Nephron progenitor cell (in vitro differentiated cells): ENCODE measurements at regions not wholly inside any gene's neighbourhood (a gene's known extent, or its start where the extent isn't known, plus 50 kb on each side); places are given as distances from the start of the nearest gene placed in this dataset.

Experiments used
- DNase-seq: peaks from one replicate; pipeline ENCODE4 v3.0.0; 2021
- H3K27ac Mint-ChIP-seq: 2 replicates; pipeline ENCODE4 v1.8.0; 2021; ENCODE audit warnings: mild to moderate bottlenecking, moderate library complexity, mixed read lengths
- H3K27me3 Mint-ChIP-seq: 2 replicates; pipeline ENCODE4 v1.8.0; 2021; ENCODE audit warnings: mild to moderate bottlenecking, low read depth, mixed read lengths; ENCODE audit not compliant: poor library complexity
- H3K36me3 Mint-ChIP-seq: 2 replicates; pipeline ENCODE4 v1.8.0; 2021; ENCODE audit warnings: low read depth, mixed read lengths
- H3K4me1 Mint-ChIP-seq: 2 replicates; pipeline ENCODE4 v1.8.0; 2021; ENCODE audit warnings: mixed read lengths
- H3K4me3 Mint-ChIP-seq: 2 replicates; pipeline ENCODE4 v1.8.0; 2021; ENCODE audit warnings: mild to moderate bottlenecking, moderate library complexity, mixed read lengths
- H3K9me3 Mint-ChIP-seq: 2 replicates; pipeline ENCODE4 v1.8.0; 2021; ENCODE audit warnings: mild to moderate bottlenecking, moderate library complexity, mixed read lengths
- CTCF ChIP-seq: fragments of 200-600 bp; sonication (generic); IDR thresholded peaks from 2 replicates; pipeline ENCODE4 v1.5.0; 2021; ENCODE audit warnings: antibody characterized with exemption

GRCh38 chr22:48568736-48569330 lies 1258.8 kb downstream of the BRD1 start:
- no peak for TF ChIP-seq CTCF
- H3K9me3 Mint-ChIP-seq, result peaks cover 29% of the 10 kb centered on the region
- H3K36me3 Mint-ChIP-seq, result peaks cover 17% of the 10 kb centered on the region
- H3K27ac Mint-ChIP-seq, result no peak overlapping the region
- no peak overlapping the region for H3K4me3 Mint-ChIP-seq
- DNase-seq, result no peak
- no peaks in the 10 kb centered on the region for H3K4me1 Mint-ChIP-seq
- peaks cover 15% of the 10 kb centered on the region for H3K27me3 Mint-ChIP-seq

GRCh38 chr22:48567213-48567975 lies 1260.3 kb downstream of the BRD1 start:
- Mint-ChIP-seq H3K9me3 (peaks cover 26% of the 10 kb centered on the region), H3K27ac (no peak overlapping the region), H3K4me1 (no peaks in the 10 kb centered on the region), H3K36me3 (peaks cover 17% of the 10 kb centered on the region), H3K4me3 (no peak overlapping the region), H3K27me3 (peaks cover 8% of the 10 kb centered on the region)
- no peak for DNase-seq
- no peak for TF ChIP-seq CTCF

- no peak overlapping the region for H3K27ac Mint-ChIP-seq
These were observed 1260.9 kb downstream of the BRD1 start for GRCh38 chr22:48566741-48567140.

GRCh38 chr22:48565901-48566501 lies 1261.7 kb downstream of the BRD1 start:
- no peak for TF ChIP-seq CTCF
- H3K4me1 Mint-ChIP-seq, result peaks cover 8% of the 10 kb centered on the region
- no peak overlapping the region for H3K27ac Mint-ChIP-seq

More at GRCh38 chr22:48566741-48567140, 1260.9 kb downstream of the BRD1 start:
- TF ChIP-seq CTCF, result no peak
- peaks cover 1% of the 10 kb centered on the region for H3K27me3 Mint-ChIP-seq
- H3K9me3 Mint-ChIP-seq, result peaks cover 20% of the 10 kb centered on the region
- no peak overlapping the region for H3K4me3 Mint-ChIP-seq
- peaks cover under 1% of the 10 kb centered on the region for H3K4me1 Mint-ChIP-seq
- H3K36me3 Mint-ChIP-seq, result peaks cover 14% of the 10 kb centered on the region
- DNase-seq, result no peak

GRCh38 chr22:48564995-48565394 lies 1262.7 kb downstream of the BRD1 start:
- Mint-ChIP-seq H3K4me3 (no peak overlapping the region), H3K27me3 (no peaks in the 10 kb centered on the region), H3K9me3 (peaks cover 3% of the 10 kb centered on the region), H3K27ac (no peak overlapping the region), H3K36me3 (peaks cover 3% of the 10 kb centered on the region), H3K4me1 (peaks cover 12% of the 10 kb centered on the region)
- TF ChIP-seq CTCF, result no peak
- DNase-seq, result no peak

More at GRCh38 chr22:48565901-48566501, 1261.7 kb downstream of the BRD1 start:
- peaks cover 11% of the 10 kb centered on the region for H3K36me3 Mint-ChIP-seq
- peaks cover 13% of the 10 kb centered on the region for H3K9me3 Mint-ChIP-seq
- no peak for DNase-seq
- H3K27me3 Mint-ChIP-seq, result no peaks in the 10 kb centered on the region
- no peak overlapping the region for H3K4me3 Mint-ChIP-seq
